Endothelial cell (in vitro differentiated cells): ENCODE measurements at regions not wholly inside any gene's neighbourhood (a gene's known extent, or its start where the extent isn't known, plus 50 kb on each side); places are given as distances from the start of the nearest gene placed in this dataset.

Experiments used
- DNase-seq: peaks from one replicate; pipeline ENCODE4 v3.0.0; 2021; ENCODE audit warnings: low spot score
- H3K27ac Mint-ChIP-seq: one replicate; pipeline ENCODE4 v1.8.0; 2021; ENCODE audit warnings: mixed read lengths, inconsistent platforms; ENCODE audit not compliant: unreplicated experiment
- H3K27me3 Mint-ChIP-seq: one replicate; pipeline ENCODE4 v1.8.0; 2021; ENCODE audit warnings: mild to moderate bottlenecking, moderate library complexity, mixed read lengths, inconsistent platforms; ENCODE audit not compliant: unreplicated experiment
- H3K36me3 Mint-ChIP-seq: one replicate; pipeline ENCODE4 v1.8.0; 2021; ENCODE audit warnings: mild to moderate bottlenecking, low read depth, mixed read lengths, inconsistent platforms; ENCODE audit not compliant: unreplicated experiment
- H3K4me1 Mint-ChIP-seq: one replicate; pipeline ENCODE4 v1.8.0; 2021; ENCODE audit warnings: mild to moderate bottlenecking, mixed read lengths, inconsistent platforms; ENCODE audit not compliant: unreplicated experiment
- H3K4me3 Mint-ChIP-seq: one replicate; pipeline ENCODE4 v1.8.0; 2021; ENCODE audit warnings: mild to moderate bottlenecking, mixed read lengths, inconsistent platforms; ENCODE audit not compliant: unreplicated experiment
- H3K9me3 Mint-ChIP-seq: one replicate; pipeline ENCODE4 v1.8.0; 2021; ENCODE audit warnings: mixed read lengths, inconsistent platforms; ENCODE audit not compliant: unreplicated experiment
- TF ChIP-seq, protein P1 (sequence below): fragments of 200-600 bp; sonication (generic); IDR thresholded peaks from one replicate; pipeline ENCODE4 v1.5.0; 2021; ENCODE audit warnings: antibody characterized with exemption; ENCODE audit not compliant: unreplicated experiment

DNA sequence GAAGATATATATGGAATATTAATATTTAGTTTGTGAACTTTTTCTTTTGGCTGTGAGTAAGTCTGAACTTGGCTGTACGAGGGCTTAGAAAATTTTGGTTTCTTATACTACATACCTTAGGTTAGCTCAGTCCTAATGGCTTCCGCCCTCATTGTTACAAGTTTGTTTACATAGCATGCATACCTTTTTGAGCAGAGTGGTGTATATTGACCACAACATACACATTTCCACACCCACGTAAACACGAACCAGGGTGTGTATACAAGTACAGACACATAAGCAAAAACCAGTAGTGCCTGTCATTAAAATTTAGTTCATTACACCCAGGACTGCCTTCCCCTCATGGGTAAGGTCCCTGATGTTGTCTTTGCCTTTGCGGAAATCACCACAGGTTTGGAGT is 230.2 kb upstream of the RGS6 start:
- H3K4me3 Mint-ChIP-seq = no peak overlapping the region
- H3K4me1 Mint-ChIP-seq = peaks cover 5% of the 10 kb centered on the region
- H3K27ac Mint-ChIP-seq = no peak overlapping the region
- no peaks in the 10 kb centered on the region for H3K27me3 Mint-ChIP-seq
- no peak for DNase-seq
- H3K9me3 Mint-ChIP-seq = no peaks in the 10 kb centered on the region
- H3K36me3 Mint-ChIP-seq = peaks cover 4% of the 10 kb centered on the region
- TF ChIP-seq, protein P1, sequence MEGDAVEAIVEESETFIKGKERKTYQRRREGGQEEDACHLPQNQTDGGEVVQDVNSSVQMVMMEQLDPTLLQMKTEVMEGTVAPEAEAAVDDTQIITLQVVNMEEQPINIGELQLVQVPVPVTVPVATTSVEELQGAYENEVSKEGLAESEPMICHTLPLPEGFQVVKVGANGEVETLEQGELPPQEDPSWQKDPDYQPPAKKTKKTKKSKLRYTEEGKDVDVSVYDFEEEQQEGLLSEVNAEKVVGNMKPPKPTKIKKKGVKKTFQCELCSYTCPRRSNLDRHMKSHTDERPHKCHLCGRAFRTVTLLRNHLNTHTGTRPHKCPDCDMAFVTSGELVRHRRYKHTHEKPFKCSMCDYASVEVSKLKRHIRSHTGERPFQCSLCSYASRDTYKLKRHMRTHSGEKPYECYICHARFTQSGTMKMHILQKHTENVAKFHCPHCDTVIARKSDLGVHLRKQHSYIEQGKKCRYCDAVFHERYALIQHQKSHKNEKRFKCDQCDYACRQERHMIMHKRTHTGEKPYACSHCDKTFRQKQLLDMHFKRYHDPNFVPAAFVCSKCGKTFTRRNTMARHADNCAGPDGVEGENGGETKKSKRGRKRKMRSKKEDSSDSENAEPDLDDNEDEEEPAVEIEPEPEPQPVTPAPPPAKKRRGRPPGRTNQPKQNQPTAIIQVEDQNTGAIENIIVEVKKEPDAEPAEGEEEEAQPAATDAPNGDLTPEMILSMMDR = no peak

DNA sequence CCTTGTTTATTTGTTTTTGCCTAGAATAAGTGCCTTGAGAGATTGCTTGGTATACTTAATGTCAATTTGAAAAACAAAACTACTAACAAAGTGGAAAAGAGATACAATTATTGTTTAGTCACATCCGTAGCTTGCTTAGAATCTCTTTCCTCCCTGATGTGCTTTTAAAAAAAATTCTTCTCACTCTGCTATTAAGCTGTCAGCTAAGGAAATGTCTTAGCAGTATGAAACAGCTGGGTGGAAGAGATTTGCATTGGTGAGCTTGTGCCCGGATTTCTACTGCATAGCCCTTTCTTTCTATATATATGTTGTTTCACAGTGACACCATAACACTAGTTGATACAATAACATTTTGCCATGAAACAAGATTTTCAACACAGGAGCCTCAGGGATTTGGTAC is 229.4 kb upstream of the RGS6 start:
- Mint-ChIP-seq H3K27ac (no peak overlapping the region), H3K36me3 (peaks cover 4% of the 10 kb centered on the region), H3K27me3 (no peaks in the 10 kb centered on the region), H3K9me3 (no peaks in the 10 kb centered on the region), H3K4me3 (no peak overlapping the region), H3K4me1 (peaks cover 5% of the 10 kb centered on the region)
- TF ChIP-seq, protein P1 = no peak
- DNase-seq = no peak

GRCh38 chr14:71703477-71703876 is 228.8 kb upstream of the RGS6 start:
- Mint-ChIP-seq H3K27me3 (no peaks in the 10 kb centered on the region), H3K27ac (no peak overlapping the region), H3K4me1 (peaks cover 5% of the 10 kb centered on the region), H3K36me3 (peaks cover 4% of the 10 kb centered on the region), H3K9me3 (no peaks in the 10 kb centered on the region), H3K4me3 (no peak overlapping the region)
- no peak for DNase-seq
- TF ChIP-seq, protein P1 = no peak

- H3K36me3 Mint-ChIP-seq = no peaks in the 10 kb centered on the region
- TF ChIP-seq, protein P1 = no peak
- peaks cover 5% of the 10 kb centered on the region for H3K4me1 Mint-ChIP-seq
- H3K27me3 Mint-ChIP-seq = no peaks in the 10 kb centered on the region
- no peak for DNase-seq
- no peak overlapping the region for H3K4me3 Mint-ChIP-seq
- H3K27ac Mint-ChIP-seq = no peak overlapping the region
- no peaks in the 10 kb centered on the region for H3K9me3 Mint-ChIP-seq
Measured at GRCh38 chr14:71704210-71704609, 228.0 kb upstream of the RGS6 start.

DNA sequence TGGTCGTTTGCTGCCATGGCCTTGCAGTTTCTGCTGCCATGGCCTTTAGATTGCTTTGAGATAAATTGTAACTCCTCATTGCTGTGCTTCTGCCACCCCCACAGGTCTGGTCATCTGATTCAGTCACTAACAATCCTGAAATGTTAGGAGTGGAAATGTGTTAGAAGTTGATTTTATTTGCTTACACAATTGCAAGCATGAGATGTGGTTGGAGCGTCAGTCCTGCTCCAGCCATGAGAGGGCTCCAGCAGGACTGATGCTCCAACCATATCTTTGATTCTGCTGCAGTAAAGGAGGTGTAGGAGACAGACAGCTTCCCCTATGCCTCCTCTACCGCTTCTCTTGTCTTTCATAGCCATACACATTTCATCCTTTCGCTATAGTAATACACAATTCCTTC is 226.8 kb upstream of the RGS6 start:
- no peak for DNase-seq
- Mint-ChIP-seq H3K27ac (no peak overlapping the region), H3K9me3 (no peaks in the 10 kb centered on the region), H3K36me3 (no peaks in the 10 kb centered on the region), H3K4me1 (peaks cover 4% of the 10 kb centered on the region), H3K27me3 (no peaks in the 10 kb centered on the region), H3K4me3 (no peak overlapping the region)
- TF ChIP-seq, protein P1 = no peak
